NOMO-1 treated with dmso at 0.1 percent for 144 hours (cell line): ENCODE measurements at regions not wholly inside any gene's neighbourhood (a gene's known extent, or its start where the extent isn't known, plus 50 kb on each side); places are given as distances from the start of the nearest gene placed in this dataset.

Source experiments
- DNase-seq: peaks from one replicate; lab custom pipeline; 2025; ENCODE audit not compliant: unreplicated experiment; lab: John Stamatoyannopoulos, UW

DNA sequence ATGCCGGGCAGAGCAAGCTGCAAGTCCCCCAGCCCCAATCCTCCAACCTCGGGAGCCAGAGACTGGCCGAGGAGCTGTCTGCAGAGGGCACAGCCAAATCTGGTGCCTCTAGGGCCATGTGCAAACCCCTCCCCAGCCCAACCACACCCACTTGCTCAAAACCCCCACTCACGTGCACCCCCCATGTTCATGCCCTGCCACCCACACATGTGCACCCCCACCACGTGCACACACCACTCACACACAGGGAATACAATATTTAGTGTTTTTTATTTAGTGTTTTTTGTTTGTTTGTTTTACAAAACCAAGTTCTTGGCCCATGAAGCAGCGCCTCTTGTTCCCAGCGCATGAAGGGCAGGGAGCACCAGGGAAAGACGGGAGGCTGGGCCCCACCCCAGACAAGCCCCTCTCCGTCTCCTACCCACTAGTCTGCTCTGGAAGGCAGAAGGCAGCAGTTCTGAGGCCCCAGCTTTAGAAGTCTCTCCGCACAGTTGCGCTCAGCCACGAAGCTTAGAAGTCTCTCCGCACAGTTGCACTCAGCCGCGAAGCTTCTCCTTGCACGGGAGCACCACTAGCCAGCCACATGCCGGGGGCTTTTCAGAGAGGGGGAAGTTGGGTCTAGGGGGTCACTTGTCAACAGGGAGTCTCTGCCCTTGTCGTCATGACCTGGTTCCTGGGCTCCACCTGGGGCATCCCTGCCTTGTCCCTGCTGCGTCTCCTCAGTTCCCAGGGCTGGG lies 276.1 kb upstream of the HDAC4 start:
- no peak for DNase-seq

DNA sequence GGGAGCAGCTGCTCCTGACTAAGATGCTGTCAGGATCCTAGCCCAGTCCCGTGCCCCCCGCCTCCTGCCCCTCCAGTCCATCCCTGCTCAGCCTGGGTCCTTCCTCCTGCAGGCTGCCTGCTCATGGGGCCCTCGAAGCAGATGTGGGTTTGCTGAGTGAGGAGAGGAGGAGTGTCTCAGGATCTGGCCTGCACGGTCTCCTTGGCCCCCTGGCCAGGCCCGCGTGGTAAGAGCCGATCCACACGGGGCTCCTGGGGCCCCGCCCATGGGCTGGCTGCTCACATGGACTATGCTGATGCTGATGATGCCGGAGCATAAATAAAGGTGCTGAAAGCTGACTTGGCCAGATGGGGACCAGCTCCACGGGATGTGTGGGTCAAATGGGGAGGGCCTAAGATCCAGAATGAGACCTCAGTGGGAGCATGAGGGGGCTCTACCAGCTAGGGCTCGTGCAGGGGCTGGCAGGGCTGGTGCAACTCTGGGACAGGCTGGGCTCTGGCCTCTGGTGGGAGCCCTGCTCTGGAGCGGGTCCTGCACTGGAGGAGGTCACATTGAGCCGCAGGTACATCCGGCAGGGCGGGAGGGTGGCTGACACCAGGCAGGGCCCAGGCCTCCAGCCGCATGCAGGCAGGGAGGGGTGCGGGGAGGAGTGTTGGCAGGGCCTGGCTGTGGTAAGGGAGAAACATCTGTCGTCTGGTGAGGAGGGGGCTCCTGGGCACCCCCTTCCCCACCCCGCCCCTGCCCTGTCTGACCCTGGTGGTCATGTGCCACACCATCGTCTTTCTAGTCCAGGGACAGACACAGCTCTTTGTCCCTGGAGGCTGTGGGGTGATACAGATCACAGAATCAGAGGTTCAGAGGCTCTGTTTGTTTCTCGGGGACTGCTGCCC lies 275.3 kb upstream of the HDAC4 start:
- DNase-seq, result no peak

DNA sequence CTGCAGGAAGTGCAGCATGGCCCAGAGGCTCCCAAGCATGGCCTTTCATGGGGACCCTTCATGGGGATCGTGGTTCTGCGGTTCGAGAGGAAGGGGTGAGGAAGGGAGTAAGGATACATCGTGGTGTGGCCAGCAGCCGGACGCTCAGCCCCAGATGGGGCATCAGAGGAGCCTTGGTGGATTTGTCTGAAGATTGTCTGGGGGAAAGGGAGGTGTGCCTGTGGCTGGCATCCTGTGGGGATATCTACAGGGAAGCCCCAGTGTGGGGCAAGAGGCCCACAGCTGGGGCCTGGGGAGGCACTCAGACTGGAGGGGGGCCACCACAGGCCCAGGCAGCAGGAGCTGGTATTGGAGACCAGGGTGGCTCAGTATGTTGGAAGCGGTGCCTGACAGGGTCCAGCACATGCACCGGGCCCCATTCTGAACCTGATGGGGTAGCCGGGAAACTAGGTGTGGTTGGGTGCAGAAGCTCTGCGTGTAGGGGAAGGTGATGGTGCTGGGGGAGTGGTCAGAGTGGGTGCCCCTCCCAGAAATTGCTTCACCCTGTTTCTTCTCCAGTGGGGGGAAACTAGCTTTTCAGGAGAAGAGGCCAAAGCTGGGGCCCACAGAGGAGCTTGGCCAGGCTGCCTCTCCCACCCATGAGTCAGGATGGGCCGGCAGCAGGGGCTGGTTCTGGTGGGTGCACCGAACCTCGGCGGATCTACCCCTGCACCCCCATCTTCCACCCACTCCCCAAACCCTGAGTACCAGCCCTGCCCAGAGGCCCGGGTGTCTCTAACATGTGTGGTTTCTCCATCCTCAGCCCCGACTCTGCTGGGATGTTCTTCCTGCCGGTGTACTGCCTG lies 274.4 kb upstream of the HDAC4 start:
- DNase-seq, result no peak

DNA sequence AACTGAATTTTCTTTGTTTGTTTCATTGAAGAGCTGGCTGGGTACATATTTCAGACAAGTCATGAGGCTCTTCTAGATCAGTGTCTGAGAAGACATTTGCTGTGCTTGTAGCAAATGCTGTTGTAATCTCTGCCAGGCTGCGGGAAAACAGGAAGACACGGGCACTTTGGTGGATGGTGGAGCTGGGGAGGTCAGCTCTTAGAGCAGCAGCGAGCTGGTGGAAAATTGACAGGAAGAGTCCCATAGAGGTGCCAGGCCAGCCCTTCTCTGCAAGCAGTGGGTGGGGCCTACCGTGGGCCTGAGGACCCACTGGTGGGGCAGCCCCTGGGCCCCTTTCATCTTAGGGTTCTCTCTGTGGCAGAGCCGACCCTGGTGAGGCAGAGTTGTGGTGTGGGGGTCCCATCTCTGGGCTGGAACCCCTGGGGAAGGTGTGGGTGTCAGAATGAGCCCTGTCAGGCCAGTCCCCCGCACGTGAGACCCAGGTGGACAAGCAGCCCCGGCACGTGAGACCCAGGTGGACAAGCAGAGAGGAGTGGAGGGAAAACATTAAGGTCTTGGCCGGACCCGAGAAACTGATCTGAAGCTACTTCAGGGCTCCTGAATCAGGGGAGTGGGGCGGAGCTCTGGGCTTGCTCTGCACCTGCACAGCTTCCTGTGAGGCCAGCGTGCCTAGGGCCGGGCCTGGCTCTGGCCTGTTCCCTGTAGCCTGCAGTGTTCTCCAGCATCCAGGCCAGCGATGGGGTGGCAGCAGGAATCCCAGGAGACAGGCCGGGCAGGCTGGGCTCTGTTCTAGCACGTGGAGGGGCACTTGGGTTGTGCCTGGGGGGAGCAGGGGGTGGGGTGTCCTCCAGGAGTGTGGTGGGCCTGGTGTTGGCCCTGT lies 273.5 kb upstream of the HDAC4 start:
- DNase-seq, result no peak

DNA sequence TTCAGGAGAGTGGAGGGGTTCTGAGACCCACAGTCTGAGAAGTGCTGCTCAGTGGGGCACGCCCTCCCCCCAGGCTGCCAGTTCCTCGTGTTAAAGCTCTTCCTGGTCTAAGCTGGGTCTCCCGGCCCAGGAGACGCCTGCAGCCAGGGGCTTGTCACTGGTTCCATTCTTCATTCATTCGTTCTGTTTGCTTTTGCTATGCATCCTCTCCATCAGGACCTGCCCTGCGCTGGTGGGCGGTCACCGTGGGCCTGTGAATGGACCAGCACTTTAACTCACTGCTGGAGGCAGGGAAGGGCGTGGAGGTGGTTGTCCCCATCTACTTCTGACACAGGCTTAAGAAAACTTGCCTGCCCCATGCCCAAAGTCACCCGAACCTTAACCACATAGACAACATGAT lies 272.8 kb upstream of the HDAC4 start:
- no peak for DNase-seq

DNA sequence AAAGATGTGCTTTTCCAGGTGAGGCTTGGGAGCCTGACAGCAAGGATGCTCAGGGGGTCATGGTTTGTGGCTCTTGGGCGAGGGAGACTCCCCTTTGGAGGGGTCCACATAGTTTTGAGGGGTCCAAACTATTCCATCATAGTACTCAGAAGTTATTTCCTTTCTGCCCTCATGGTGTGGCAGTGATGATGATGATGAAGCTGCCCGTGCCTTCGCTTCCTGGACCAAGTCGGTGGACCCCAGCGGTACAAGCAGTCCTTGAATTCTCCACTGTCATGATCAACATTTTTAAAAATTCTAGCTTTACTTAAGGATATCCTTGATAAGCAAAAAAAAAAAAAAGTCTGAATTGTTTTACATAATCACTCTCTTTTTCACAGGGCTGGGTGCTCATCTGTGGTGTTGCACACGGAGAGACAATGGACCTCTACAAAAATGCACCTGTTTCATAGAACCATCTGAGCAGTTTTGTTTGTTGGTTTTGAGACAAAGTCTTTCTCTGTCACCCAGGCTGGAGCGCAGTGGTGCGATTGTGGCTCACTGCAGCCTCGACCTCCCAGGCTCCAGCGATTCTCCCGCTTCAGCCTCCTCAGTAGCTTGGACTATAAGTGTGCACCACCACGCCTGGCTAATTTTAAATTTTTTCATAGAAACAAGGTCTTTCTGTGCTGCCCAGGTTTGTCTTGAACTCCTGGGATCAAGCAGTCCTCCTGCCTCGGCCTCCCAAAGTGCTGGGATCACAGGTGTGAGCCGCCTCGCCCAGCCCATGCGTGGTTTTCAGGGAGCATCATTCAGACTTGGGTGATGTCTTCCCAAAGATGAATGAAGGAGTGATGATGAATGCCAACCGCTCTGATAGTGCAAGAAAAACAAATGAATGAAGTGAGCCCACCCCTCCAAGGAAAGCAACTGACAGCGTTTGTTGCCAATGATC lies 271.4 kb upstream of the HDAC4 start:
- no peak for DNase-seq

DNA sequence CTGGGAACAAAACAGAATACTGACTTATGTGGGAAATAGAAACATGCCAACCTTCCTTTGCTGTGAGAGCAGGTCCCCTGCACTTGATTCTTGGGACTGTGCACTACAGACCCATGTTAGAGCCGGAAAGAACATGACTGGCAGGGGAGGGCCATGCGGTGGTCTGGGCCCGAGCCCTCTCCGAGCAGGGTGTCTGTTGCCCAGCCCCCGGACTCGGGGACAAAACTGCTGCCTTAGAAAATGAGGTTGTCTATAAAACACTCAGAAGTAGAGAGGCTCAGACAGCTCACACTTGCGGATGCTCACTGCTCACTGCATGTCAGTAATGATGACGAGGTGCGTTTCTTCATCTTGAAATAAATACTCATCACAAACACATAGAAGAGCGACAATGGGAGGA lies 270.7 kb upstream of the HDAC4 start:
- DNase-seq, result no peak

DNA sequence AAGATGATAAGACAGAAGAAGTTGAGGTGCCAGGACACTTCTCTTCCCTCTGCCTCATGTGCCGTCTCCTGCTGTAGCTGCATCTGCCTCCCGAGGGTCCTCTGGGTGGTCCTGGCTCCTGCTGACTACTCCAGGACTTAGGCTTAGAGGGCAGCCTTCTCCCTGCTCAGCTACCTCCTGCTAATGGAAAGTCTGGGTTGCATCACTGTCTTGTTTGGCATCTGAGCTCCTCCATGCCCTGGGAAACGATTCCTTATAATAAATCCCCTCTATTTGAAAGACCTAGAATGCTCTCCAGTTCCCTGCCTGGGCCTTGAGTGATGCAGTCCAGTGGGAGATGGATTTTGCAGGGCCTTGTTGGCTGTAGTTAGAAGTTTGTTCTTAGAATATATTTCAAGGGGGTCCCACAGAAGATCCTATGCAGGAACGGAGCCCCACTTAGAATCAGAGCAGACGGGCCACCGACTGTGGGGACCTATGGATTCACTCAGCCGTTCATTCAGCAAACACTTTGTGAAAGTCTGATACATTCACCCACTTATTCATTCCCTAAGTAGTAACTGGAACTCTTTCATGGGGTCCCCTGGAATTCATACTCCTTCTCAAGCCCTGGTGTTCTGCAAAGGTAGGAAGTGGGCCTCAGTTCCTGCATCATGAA lies 269.8 kb upstream of the HDAC4 start:
- no peak for DNase-seq

DNA sequence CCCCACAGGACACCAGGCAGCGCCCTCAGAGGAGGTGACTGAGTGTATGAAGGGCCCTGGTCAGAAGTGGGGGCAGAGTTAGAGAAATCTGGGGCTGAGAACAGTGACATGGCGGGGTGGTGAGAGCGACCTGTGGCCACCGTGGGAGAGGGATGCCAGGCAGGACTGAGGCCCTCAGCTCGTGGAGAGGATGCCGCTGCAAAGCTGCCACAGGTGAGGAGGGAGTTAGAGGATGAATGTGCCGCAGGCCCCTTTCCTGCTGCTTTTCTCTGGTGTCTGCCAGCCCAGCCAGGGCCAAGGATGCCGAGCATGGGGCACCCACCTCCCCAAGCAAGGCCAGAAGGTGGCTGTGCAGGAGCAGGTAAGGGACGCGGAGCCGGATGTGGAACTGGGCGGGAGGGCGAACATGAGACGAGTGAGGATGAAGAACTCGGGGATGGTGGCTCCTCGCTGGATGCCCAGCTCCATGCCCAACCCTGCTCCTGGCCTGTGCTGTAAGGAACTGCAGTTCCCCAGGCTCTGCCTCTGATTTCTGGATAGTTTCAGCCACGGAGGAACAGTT lies 269.2 kb upstream of the HDAC4 start:
- no peak for DNase-seq

DNA sequence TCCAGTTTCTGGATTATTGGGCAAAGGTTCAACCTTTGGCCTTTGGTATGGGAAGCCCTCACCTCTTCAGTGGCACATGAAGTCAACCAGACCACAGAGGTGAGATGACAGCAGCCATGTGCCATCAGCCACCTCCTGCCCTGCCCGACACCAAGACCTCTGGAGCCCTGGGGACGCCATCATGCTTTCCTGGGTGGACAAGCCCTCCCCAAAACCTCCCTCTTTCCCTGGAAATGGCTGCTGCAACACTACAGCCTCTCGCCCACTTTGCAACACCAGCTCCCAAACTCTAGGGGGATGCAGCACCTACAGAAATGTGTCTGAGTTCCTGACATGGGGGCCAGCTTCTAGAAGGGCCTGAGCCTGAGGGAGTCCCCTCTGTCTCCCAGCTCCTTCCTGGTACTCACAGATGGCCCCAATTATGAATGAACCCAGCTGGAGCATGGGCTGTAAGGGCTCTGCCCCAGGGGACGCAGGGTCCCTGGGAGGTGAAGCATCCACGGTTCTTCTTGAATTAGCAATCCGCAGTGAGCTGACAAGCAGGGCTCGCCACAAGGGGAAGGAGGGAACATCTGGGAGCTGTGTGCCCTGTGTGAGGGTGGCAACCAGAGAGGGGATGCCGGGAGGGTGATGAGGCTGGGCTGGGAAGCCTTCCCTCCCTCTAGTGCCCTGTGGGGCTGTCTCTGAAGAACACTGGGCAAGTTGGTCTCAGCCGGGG lies 268.5 kb upstream of the HDAC4 start:
- no peak for DNase-seq

DNA sequence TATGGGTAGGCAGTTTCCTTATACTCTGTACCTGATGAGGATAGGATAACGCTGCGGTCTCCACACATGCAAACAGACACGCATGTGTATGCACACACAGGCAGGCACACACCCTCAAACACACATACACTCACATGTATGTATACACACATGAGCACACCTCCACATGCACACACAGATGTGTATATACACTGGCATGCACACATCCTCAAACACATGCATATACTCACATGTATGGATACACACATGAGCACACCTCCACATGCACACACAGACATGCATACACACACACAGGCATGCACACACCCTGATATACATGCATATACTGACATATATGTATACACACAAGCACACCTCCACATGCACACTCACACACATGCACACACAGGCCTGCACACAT lies 267.8 kb upstream of the HDAC4 start:
- no peak for DNase-seq

DNA sequence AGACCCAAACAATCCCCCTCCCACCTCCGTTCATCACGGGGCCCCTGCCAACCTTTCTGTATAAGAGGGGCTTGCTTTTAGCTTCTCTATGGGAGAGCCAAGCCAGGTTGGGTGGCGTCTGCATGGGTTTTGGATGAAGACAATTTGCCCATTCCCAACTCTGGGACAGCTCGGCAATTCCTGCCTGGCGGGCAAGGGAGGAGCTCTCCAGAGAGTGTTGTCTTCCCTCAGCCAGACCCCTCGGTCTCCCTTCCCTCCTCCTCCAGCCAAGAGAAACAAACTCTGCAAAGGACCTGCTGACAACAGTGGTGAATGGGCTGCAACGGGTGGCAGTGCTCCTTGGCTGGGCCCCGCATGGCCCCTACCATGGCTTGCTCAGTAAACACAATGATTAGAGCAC lies 267.2 kb upstream of the HDAC4 start:
- DNase-seq, result no peak

DNA sequence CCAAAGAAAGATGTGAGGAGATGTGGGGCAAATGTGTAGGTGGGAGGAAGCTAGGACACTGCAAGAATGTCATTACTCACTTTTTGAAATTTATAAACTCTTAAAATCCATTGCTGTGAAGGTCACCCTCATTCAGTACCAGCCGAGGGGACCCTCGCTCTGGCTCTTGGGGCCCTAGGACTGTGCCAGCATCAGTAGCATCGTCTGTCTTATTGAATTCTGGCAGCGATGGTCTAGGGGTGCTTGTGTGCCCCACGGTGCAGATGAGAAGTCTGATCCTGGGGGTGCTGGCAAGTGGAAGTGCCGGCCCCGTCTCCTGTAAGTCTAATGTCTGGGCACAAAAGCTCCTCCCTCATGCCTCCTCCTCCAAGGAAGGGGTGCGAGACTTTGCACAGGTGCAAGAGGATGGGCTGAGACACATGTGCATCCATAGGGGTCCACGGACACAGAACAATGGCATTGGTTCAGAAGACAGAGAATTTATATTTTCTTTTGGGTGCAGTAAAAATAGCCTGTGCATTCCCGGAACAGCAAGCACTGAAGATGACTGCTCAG lies 266.7 kb upstream of the HDAC4 start:
- no peak for DNase-seq

DNA sequence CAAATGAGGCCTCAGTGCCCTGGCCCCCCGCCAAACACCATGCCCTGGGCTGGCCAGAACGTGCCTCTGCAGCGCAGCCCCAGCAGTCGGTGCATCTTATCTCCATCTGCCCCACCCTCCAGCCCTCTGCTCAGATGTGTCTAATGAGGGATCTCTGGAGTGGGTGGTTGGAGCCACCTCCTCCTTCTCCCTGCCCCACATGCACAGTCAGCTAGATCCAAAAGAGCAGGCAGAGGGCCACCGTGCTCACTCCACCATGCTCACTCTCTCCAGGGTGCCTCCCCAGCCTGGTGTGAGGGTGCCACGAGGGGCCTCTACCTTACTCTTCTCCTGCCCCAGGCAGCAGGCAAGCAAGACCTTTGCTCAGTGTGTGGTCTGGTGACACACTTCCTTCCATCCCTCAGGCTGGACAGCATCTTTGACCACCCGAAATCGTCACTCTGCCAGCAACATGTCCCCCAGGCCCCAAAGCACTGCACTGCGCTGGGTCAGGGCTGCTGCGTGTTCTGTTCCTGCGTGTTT lies 266.1 kb upstream of the HDAC4 start:
- no peak for DNase-seq

DNA sequence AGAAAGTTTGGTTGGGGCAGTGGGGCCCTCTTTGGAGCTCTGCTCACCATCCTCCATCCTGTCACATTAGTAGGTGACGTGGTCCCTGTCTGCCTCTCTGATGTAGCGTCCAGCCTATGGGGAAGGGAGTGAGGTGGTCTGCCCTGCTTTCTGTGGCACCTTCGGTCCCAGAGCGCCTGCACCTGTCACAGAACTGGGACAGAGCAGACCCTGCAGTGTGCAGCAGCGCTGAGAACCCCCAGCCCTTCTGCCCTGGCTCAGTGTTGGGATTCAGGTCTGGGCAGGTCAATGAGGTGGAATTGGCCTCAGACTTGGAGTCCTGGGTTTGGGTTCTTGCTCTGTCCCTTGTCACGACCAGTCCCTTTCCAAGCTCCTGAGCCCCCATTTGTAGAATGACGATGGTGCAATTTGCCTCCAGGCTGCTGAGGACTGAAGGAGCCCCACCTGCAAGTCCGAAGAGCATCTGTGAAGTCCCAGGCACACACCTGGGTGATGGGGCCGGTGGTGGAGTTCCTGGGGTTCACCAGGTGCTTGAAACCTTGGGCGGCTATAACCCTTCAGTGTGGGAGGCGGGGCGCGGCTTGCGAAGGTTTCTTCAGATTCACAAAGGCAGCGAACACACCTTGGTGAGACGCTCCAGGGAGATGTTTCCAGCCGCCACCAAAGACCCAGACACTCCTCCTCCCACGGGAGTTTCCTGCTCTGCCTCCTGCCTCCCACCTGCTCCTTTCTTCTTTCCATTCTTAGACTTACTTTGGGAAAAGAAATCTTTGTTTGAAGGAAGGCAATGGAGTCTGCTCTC lies 265.4 kb upstream of the HDAC4 start:
- no peak for DNase-seq

DNA sequence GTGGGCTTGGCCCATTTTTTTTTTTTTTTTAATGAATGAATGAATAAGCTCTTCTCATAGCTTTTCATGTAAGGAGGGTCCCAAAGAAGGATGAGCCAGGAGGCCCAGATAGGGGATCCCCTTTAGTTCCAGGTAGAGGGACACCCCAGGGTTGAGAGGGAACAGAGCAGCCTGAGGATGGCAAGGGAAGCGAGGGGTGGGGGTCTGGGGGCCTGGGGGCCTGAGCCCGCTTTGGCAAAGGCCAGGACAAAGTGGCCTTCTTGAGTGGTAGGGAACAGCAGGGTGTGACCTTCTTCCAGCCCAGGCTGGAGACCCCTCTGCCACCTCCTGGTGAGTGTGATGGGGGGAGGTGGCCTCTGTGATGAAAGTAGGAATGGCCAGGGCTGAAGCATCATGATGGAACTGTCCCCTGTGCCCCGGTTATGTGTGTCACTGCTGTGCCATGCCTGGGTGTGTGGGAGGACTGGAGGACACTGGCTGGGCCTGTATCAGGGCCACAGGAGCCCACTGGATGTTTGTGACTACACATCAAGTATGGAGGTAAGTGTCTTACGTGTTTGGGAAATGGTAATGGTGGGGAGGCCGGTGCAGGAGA lies 263.5 kb upstream of the HDAC4 start:
- no peak for DNase-seq
